HG03175 (cell line): ENCODE measurements at regions not wholly inside any gene's neighbourhood (a gene's known extent, or its start where the extent isn't known, plus 50 kb on each side); places are given as distances from the start of the nearest gene placed in this dataset.

ENCODE experiments used
- ATAC-seq: cut with Tn5 transposase; IDR thresholded peaks from one replicate; pipeline ENCODE4 v1.9.1; 2021; ENCODE audit warnings: mild to moderate bottlenecking, moderate library complexity; ENCODE audit not compliant: unreplicated experiment

GRCh38 chr18:40860189-40860588, 1094.8 kb upstream of the PIK3C3 start:
- ATAC-seq, result no peak

- no peak for ATAC-seq
These were observed 1099.4 kb upstream of the PIK3C3 start for GRCh38 chr18:40855661-40856060.

- no peak for ATAC-seq
These were observed 1102.6 kb upstream of the PIK3C3 start for GRCh38 chr18:40852406-40852805.

- no peak for ATAC-seq
These were observed 1104.0 kb upstream of the PIK3C3 start for GRCh38 chr18:40851014-40851429.

- no peak for ATAC-seq
These were observed 1105.1 kb upstream of the PIK3C3 start for GRCh38 chr18:40849886-40850285.

GRCh38 chr18:40841467-40841866, 1113.6 kb upstream of the PIK3C3 start:
- no peak for ATAC-seq

GRCh38 chr18:40841063-40841462, 1114.0 kb upstream of the PIK3C3 start:
- no peak for ATAC-seq

GRCh38 chr18:40832362-40832761, 1122.7 kb upstream of the PIK3C3 start:
- ATAC-seq, result no peak

GRCh38 chr18:40824291-40824690, 1130.7 kb upstream of the PIK3C3 start:
- ATAC-seq, result no peak

- no peak for ATAC-seq
These were observed 1133.3 kb upstream of the PIK3C3 start for GRCh38 chr18:40821596-40822243.

GRCh38 chr18:40812981-40813515, 1142.0 kb upstream of the PIK3C3 start:
- no peak for ATAC-seq

- no peak for ATAC-seq
These were observed 1144.7 kb upstream of the PIK3C3 start for GRCh38 chr18:40810372-40810771.

- no peak for ATAC-seq
These were observed 1165.7 kb upstream of the PIK3C3 start for GRCh38 chr18:40789286-40789685.

- no peak for ATAC-seq
These were observed 1172.4 kb upstream of the PIK3C3 start for GRCh38 chr18:40782453-40783130.

- ATAC-seq, result no peak
These were observed 1185.2 kb upstream of the PIK3C3 start for GRCh38 chr18:40769786-40770185.

- no peak for ATAC-seq
These were observed 1194.8 kb upstream of the PIK3C3 start for GRCh38 chr18:40760251-40760650.

- ATAC-seq, result no peak
These were observed 1200.6 kb upstream of the PIK3C3 start for GRCh38 chr18:40754477-40754876.

- ATAC-seq, result no peak
These were observed 1202.7 kb upstream of the PIK3C3 start for GRCh38 chr18:40752316-40752715.

GRCh38 chr18:40751186-40751585, 1203.8 kb upstream of the PIK3C3 start:
- no peak for ATAC-seq

GRCh38 chr18:40739029-40739428, 1216.0 kb upstream of the PIK3C3 start:
- ATAC-seq, result no peak

GRCh38 chr18:40738321-40738880, 1216.6 kb upstream of the PIK3C3 start:
- no peak for ATAC-seq

- no peak for ATAC-seq
These were observed 1246.3 kb upstream of the PIK3C3 start for GRCh38 chr18:40708726-40709125.
